ENCODE measurements at regions not wholly inside any gene's neighbourhood (a gene's known extent, or its start where the extent isn't known, plus 50 kb on each side); places are given as distances from the start of the nearest gene placed in this dataset.

DNA sequence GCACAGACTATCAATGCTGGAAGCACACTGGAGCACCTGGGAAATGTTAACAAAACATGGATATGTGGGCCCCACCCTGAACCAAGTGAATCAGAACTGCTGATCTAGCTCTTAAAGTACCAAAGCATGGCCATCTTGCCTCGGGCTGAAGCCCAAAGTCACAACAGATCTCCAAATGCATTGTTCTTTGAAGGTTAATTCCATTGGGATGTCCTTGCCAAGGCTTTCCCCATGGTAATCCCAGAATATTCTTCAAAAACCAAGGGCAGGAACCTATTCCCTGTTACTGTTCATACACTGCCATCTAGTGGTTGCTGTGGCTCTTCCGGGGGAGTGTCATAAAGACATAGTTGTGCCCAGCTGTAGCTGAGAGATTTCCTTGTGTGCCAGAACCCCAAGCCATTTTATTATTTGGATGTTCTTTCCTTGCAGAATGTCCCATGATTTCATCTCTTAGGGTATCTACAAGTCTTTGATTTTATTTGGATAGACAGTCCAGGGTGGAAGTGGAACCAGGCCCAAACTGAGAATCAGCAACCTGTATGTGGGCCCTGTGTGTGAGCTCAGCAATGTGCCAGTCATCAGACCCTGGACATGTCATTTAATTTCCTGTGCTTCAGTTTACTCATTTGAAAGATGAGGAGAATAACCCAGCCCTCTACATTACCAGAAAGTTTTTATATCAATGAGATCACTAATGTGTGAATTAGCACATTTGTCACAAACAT, 290.0 kb downstream of the ACTL7B start:
- no peaks in the 10 kb centered on the region for H3K9me3 ChIP-seq
- DNase-seq (peak in 1 of 2 donors; percentile 45), ATAC-seq (ENCODE audit: low FRiP score in 2 of 2) (peak; percentile 83 to 90)
- H3K4me1 ChIP-seq, result peaks cover 0 to 5% (median 1%) of the 10 kb centered on the region in 4 donors
- no peaks in the 10 kb centered on the region for H3K36me3 ChIP-seq
- WGBS, 2 donors, result 14 to 17% methylated on average over 2 of the region's 2 CpGs
- H3K27ac ChIP-seq, result no peak overlapping the region
- TF ChIP-seq POLR2A (IDR thresholded peaks at IDR 0.05) (no peak), EP300 (IDR thresholded peaks at IDR 0.05) (no peak), POLR2AphosphoS5 (IDR thresholded peaks at IDR 0.05) (peak in 1 of 2 donors; percentile 23)
- TF ChIP-seq, protein P1, sequence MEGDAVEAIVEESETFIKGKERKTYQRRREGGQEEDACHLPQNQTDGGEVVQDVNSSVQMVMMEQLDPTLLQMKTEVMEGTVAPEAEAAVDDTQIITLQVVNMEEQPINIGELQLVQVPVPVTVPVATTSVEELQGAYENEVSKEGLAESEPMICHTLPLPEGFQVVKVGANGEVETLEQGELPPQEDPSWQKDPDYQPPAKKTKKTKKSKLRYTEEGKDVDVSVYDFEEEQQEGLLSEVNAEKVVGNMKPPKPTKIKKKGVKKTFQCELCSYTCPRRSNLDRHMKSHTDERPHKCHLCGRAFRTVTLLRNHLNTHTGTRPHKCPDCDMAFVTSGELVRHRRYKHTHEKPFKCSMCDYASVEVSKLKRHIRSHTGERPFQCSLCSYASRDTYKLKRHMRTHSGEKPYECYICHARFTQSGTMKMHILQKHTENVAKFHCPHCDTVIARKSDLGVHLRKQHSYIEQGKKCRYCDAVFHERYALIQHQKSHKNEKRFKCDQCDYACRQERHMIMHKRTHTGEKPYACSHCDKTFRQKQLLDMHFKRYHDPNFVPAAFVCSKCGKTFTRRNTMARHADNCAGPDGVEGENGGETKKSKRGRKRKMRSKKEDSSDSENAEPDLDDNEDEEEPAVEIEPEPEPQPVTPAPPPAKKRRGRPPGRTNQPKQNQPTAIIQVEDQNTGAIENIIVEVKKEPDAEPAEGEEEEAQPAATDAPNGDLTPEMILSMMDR (IDR thresholded peaks at IDR 0.05), result peak; percentile 63 to 87 (median 77)
- no peak overlapping the region for H3K4me3 ChIP-seq
- no peaks in the 10 kb centered on the region for H3K27me3 ChIP-seq

DNA sequence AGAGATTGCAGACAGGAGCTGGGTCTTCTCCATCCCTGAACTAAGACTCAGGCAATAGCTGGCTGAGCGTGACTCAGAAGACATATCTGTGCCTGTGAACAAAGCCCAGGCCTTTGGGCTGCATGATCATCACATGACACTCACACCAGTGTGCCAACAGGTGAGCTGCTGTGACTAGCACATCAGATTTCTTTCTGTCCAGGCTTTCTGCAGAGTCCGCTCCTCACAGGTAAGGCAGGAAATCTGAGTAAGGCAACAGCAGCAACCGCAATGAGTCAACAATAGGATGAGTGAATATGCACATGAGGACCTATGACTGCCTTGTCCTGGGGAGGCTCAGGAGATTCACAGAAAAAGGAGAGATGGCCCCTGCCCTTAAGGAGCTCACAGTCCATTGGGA, 293.6 kb downstream of the ACTL7B start:
- 93 to 96% methylated on average over 3 of the region's 3 CpGs for WGBS, 2 donors

DNA sequence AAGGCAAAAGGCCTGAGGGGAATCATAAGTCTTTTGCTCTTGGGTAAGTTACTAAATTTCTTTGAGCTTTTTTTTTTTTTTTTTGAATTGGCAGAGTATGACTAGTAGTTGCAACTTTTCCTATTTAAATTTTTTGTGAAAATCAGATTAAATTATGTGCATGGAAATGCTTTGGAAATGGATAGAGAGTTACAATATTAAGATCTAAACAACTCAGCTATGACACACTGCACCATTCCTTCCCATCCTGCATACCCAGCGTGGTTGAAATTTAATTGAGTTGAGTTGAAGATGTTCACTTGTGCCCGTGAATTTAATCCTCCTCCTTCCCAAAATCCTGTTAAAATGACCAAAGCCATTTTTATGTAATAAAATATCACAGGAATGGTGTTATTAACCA, 296.4 kb downstream of the ACTL7B start:
- Histone ChIP-seq H3K4me1 (no peaks in the 10 kb centered on the region), H3K27ac (no peak overlapping the region), H3K9me3 (no peaks in the 10 kb centered on the region), H3K36me3 (no peaks in the 10 kb centered on the region), H3K4me3 (no peak overlapping the region), H3K27me3 (no peaks in the 10 kb centered on the region)
- ATAC-seq (ENCODE audit: low FRiP score in 2 of 2), result no peak
- DNase-seq, result no peak
- WGBS, 2 donors, result 67 to 92% methylated on average over 2 of the region's 2 CpGs
- TF ChIP-seq, protein P1 (IDR thresholded peaks at IDR 0.05), result no peak

More for the DNA sequence above, 293.6 kb downstream of the ACTL7B start:
- H3K36me3 ChIP-seq, result no peaks in the 10 kb centered on the region
- TF ChIP-seq POLR2AphosphoS5 (IDR thresholded peaks at IDR 0.05) (no peak), POLR2A (IDR thresholded peaks at IDR 0.05) (no peak)
- no peaks in the 10 kb centered on the region for H3K9me3 ChIP-seq
- H3K27me3 ChIP-seq, result no peaks in the 10 kb centered on the region
- no peak overlapping the region for H3K27ac ChIP-seq
- H3K4me1 ChIP-seq, result peaks cover 0 to 5% (median 0%) of the 10 kb centered on the region in 4 donors
- DNase-seq, result no peak
- ATAC-seq (ENCODE audit: low FRiP score in 2 of 2), result no peak
- H3K4me3 ChIP-seq, result no peak overlapping the region

DNA sequence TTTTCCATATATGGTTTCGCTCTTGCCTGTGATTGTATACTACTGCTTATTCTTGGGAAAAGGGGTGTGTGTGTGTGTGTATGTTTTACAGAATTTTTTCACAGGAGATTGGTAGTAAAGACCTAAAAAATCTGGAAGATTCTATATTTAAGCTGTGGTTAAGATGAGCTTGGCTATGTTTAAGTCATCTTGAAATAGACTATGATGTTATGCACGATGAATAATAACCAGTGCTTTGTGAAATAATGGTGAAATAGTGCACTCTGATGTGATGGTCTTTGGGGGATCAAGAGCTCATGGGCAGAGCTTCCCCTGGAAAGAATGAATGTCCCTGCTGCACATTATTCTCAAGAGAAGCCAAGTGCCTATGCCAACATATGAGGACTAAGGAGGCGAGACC, 301.0 kb downstream of the ACTL7B start:
- Histone ChIP-seq H3K27me3 (no peaks in the 10 kb centered on the region), H3K27ac (no peak overlapping the region), H3K4me1 (peaks cover 0 to 8% (median 0%) of the 10 kb centered on the region in 4 donors), H3K9me3 (no peaks in the 10 kb centered on the region), H3K36me3 (no peaks in the 10 kb centered on the region), H3K4me3 (no peak overlapping the region)
- ATAC-seq (ENCODE audit: low FRiP score in 2 of 2) (no peak), DNase-seq (no peak)
- TF ChIP-seq, protein P1 (IDR thresholded peaks at IDR 0.05), result no peak
- TF ChIP-seq POLR2AphosphoS5 (IDR thresholded peaks at IDR 0.05) (no peak), POLR2A (IDR thresholded peaks at IDR 0.05) (no peak), EP300 (IDR thresholded peaks at IDR 0.05) (no peak)
- WGBS, 2 donors, result 95 to 97% methylated on average over 3 of the region's 3 CpGs

DNA sequence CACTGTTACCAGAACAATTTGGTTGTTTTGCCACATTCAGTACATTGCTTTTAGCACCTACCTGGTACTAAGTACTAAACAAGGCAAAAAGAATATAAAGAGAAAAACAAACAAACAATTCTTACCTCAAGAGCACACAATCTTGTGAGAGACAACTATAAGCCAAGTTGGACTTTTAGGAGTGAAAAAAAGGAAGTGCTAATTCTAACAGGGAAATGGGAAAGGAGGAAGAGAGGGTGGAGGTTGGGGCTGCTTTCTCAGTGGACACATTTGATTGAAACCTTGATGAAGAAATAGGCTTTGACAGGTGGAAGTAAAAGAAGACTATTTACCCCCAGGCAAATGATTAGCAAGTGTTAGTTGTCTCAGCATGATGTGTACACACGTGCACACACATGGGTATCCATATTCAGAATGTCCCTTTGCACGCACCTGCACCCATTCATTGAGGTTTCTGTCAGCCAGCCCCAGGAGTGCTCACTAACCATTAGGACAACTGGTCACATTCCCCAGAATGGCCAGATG, 302.6 kb downstream of the ACTL7B start:
- peaks cover 0 to 8% (median 0%) of the 10 kb centered on the region in 4 donors for H3K4me1 ChIP-seq
- DNase-seq, result no peak
- no peak overlapping the region for H3K27ac ChIP-seq
- no peaks in the 10 kb centered on the region for H3K36me3 ChIP-seq
- no peak overlapping the region for H3K4me3 ChIP-seq
- 86 to 95% methylated on average over 2 of the region's 2 CpGs for WGBS, 2 donors
- ATAC-seq (ENCODE audit: low FRiP score in 2 of 2), result no peak
- no peaks in the 10 kb centered on the region for H3K27me3 ChIP-seq
- no peaks in the 10 kb centered on the region for H3K9me3 ChIP-seq
- TF ChIP-seq POLR2A (IDR thresholded peaks at IDR 0.05), result no peak
- TF ChIP-seq POLR2AphosphoS5 (IDR thresholded peaks at IDR 0.05), result no peak
- TF ChIP-seq EP300 (IDR thresholded peaks at IDR 0.05), result no peak
- TF ChIP-seq, protein P1 (IDR thresholded peaks at IDR 0.05), result no peak
